HG02970 (cell line): ENCODE measurements at regions not wholly inside any gene's neighbourhood (a gene's known extent, or its start where the extent isn't known, plus 50 kb on each side); places are given as distances from the start of the nearest gene placed in this dataset.

Source experiments
- ATAC-seq: cut with Tn5 transposase; IDR thresholded peaks from one replicate; pipeline ENCODE4 v1.9.1; 2021; ENCODE audit warnings: mild to moderate bottlenecking, moderate library complexity, moderate number of reproducible peaks; ENCODE audit not compliant: unreplicated experiment, low FRiP score

- no peak for ATAC-seq
Observed at GRCh38 chr5:82812575-82812974, 264.6 kb downstream of the TMEM167A start.

- ATAC-seq, result no peak
Observed at GRCh38 chr5:82811490-82811889, 265.7 kb downstream of the TMEM167A start.

- no peak for ATAC-seq
Observed at GRCh38 chr5:82809420-82810143, 267.6 kb downstream of the TMEM167A start.

GRCh38 chr5:82808960-82809359 is 268.2 kb downstream of the TMEM167A start:
- ATAC-seq, result no peak

- ATAC-seq, result no peak
Observed at GRCh38 chr5:82807021-82807420, 270.2 kb downstream of the TMEM167A start.

GRCh38 chr5:82806513-82806912 is 270.7 kb downstream of the TMEM167A start:
- ATAC-seq, result no peak

GRCh38 chr5:82804155-82804690 is 273.0 kb downstream of the TMEM167A start:
- ATAC-seq, result no peak

GRCh38 chr5:82802954-82803353 is 274.2 kb downstream of the TMEM167A start:
- ATAC-seq, result no peak

- no peak for ATAC-seq
Observed at GRCh38 chr5:82800826-82801225, 276.4 kb downstream of the TMEM167A start.

- ATAC-seq, result no peak
Observed at GRCh38 chr5:82799361-82800077, 277.7 kb downstream of the TMEM167A start.

GRCh38 chr5:82798676-82799075 is 278.5 kb downstream of the TMEM167A start:
- ATAC-seq, result no peak

- ATAC-seq, result no peak
Observed at GRCh38 chr5:82796643-82797416, 280.4 kb downstream of the TMEM167A start.

- ATAC-seq, result no peak
Observed at GRCh38 chr5:82794876-82795275, 282.3 kb downstream of the TMEM167A start.

GRCh38 chr5:82793808-82794419 is 283.3 kb downstream of the TMEM167A start:
- no peak for ATAC-seq

- no peak for ATAC-seq
Observed at GRCh38 chr5:82792096-82792495, 285.1 kb downstream of the TMEM167A start.

GRCh38 chr5:82789095-82789494 is 288.1 kb downstream of the TMEM167A start:
- ATAC-seq, result no peak

GRCh38 chr5:82786748-82787147 is 290.4 kb downstream of the TMEM167A start:
- no peak for ATAC-seq

GRCh38 chr5:82785882-82786509 is 291.2 kb downstream of the TMEM167A start:
- no peak for ATAC-seq

- no peak for ATAC-seq
Observed at GRCh38 chr5:82785456-82785855, 291.7 kb downstream of the TMEM167A start.

- no peak for ATAC-seq
Observed at GRCh38 chr5:82784521-82784920, 292.7 kb downstream of the TMEM167A start.
